Neuron (in vitro differentiated cells): ENCODE measurements at regions not wholly inside any gene's neighbourhood (a gene's known extent, or its start where the extent isn't known, plus 50 kb on each side); places are given as distances from the start of the nearest gene placed in this dataset.

Experiments
- H2AFZ ChIP-seq: one replicate; pipeline ENCODE4 v1.6.1; 2013; ENCODE audit warnings: low read depth, mild to moderate bottlenecking, inconsistent platforms, low read length, moderate library complexity
- H3K27me3 ChIP-seq: one replicate; pipeline ENCODE4 v1.6.1; 2013; ENCODE audit warnings: low read length; ENCODE audit not compliant: insufficient read depth
- H3K36me3 ChIP-seq: one replicate; pipeline ENCODE4 v1.6.1; 2013; ENCODE audit warnings: low read length; ENCODE audit not compliant: insufficient read depth
- H3K4me1 ChIP-seq: one replicate; pipeline ENCODE4 v1.6.1; 2013; ENCODE audit warnings: low read length; ENCODE audit not compliant: insufficient read depth
- H3K4me3 ChIP-seq: 2 replicates; pipeline ENCODE4 v1.5.1; 2013; ENCODE audit warnings: mild to moderate bottlenecking, low read length, moderate library complexity
- H3K9me3 ChIP-seq: one replicate; pipeline ENCODE4 v1.6.1; 2013; ENCODE audit warnings: low read length

DNA sequence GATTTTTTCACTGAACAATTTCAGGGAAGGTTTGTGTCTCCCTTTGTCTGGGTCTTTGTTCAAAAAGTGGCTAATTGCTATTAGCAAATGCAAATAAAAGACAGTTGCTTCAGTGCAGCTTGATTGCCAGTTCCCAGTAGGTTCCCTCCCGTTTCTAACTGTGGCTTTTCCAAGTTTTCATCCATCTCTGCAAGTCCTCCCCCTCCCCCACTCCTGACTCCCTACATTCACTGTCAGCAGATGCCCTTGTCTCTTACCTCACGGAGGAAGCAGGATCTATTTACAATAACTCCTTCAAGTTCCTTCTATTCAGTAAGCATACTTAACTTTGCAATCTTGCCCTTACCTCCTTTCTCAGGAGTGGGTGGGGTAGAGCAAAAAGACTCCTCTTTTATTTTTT lies 55.4 kb upstream of the SCEL start:
- Histone ChIP-seq H3K27me3 (no peaks in the 10 kb centered on the region), H3K36me3 (no peaks in the 10 kb centered on the region), H3K4me1 (peaks cover 9% of the 10 kb centered on the region), H3K4me3 (no peak overlapping the region), H2AFZ (no peak overlapping the region), H3K9me3 (no peaks in the 10 kb centered on the region)

DNA sequence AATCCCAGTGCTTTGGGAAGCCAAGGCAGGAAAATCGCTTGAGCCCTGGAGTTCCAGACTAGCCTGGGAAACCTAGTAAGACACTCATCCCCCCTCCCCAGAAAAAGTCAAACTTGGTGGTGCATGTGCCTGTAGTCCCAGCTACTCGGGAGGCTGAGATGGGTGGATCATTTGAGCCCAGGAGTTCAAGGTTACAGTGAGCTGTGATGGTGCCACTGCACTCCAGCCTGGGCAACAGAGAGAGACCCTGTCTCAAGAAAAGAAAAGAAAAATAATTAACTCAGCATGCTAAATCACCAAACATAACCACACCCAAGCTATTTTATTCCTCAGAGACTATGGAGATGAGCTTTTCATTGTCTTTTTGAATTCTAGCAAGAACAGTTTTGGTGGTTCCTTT lies 56.2 kb upstream of the SCEL start:
- Histone ChIP-seq H3K36me3 (no peaks in the 10 kb centered on the region), H3K9me3 (no peaks in the 10 kb centered on the region), H2AFZ (no peak overlapping the region), H3K4me3 (no peak overlapping the region), H3K27me3 (no peaks in the 10 kb centered on the region), H3K4me1 (peaks cover 9% of the 10 kb centered on the region)

DNA sequence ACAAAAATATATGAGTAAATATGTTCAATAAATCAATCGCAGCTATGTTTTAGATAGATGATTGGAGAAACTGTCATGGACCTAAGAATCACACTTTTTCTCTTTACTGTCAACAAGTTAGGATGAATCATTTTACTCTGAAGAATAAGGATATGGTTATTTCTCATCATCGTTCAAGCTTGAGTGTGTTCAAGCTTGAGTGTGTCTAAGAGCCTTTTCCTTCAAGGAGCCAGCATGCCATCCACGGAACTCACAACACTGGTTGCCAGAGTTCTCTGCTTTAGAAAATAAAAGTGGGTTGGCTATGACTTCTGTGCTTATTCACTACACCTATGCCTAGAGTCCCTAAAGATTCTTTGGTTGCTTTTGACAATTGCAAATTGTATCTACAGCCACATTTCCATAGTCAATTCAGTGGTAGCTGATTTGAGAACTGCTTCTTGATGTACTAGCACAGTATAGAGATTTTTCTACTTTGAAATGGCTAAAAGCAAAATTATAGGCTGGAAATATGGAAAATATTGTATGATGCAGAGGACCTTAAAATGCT lies 58.1 kb upstream of the SCEL start:
- Histone ChIP-seq H3K4me3 (no peak overlapping the region), H3K36me3 (no peaks in the 10 kb centered on the region), H2AFZ (peak overlapping the region; percentile 80), H3K4me1 (peaks cover 9% of the 10 kb centered on the region), H3K27me3 (no peaks in the 10 kb centered on the region), H3K9me3 (no peaks in the 10 kb centered on the region)

DNA sequence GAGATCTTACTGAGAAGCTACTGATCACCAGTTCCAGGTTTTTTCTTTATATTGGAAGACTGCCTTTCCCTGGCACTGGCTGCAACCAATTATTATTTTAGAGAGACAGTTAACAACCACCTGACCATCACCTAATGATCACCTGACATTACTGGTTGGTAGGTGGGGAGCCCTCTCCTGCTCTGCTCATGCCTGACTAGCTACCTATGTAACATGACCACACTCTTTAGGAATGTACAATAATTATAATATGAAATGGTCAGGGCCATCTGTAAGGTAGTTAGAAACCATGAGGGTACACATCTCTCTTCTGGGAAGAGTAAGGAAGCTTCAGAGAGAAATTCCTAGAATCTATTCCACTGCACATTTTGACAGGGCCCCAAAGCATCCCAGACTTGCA lies 59.0 kb upstream of the SCEL start:
- no peak overlapping the region for H3K4me3 ChIP-seq
- no peaks in the 10 kb centered on the region for H3K9me3 ChIP-seq
- H3K36me3 ChIP-seq = no peaks in the 10 kb centered on the region
- H3K27me3 ChIP-seq = no peaks in the 10 kb centered on the region
- no peak overlapping the region for H2AFZ ChIP-seq
- peaks cover 9% of the 10 kb centered on the region for H3K4me1 ChIP-seq

DNA sequence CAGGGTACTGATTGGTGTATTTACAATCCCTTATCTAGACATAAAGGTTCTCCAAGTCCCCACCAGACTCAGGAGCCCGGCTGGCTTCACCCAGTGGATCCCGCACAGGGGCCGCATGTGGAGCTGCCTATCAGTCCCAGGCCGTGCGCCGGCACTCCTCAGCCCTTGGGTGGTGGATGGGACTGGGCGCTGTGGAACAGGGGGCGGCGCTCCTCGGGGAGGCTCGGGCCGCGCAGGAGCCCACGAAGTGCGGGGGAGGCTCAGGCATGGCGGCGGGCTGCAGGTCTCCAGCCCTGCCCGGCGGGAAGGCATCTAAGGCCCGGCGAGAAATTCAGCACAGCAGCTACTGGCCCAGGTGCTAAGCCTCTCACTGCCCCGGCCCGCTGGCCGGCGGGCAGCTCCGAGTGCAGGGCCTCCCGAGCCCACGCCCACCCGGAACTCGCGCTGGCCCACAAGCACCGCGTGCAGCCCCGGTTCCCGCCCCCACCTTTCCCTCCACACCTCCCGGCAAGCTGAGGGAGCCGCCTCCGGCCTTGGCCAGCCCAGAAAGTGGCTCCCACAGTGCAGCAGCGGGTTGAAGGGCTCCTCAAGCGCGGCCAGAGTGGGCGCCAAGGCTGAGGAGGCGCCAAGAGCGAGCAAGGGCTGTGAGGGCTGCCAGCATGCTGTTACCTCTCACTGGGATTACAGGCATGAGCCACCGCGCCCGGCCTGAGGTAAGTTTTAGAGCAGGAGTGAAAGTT lies 60.0 kb upstream of the SCEL start:
- Histone ChIP-seq H3K4me3 (no peak overlapping the region), H3K9me3 (no peaks in the 10 kb centered on the region), H3K4me1 (peaks cover 9% of the 10 kb centered on the region), H3K36me3 (no peaks in the 10 kb centered on the region), H3K27me3 (no peaks in the 10 kb centered on the region), H2AFZ (no peak overlapping the region)

DNA sequence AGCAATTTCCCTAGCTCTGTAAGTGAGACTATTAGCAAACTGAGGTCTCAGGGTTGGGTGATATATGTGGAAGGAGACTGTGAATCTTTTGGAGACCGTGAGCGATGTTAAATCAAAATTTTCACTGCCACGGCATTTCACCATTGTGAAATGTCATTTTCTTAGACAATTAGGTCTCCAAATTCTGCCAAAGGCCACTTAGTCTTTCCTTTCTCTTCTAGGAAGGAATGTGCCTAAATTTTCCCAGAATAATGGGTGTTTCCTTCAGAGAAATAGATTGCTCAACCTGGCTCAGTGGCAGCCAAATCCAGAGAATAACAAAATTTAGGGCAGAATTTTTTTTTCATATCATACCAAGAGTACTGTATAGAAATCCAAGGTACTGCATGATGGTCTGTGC lies 64.5 kb upstream of the SCEL start:
- Histone ChIP-seq H3K27me3 (no peaks in the 10 kb centered on the region), H2AFZ (no peak overlapping the region), H3K9me3 (no peaks in the 10 kb centered on the region), H3K4me3 (no peak overlapping the region), H3K36me3 (no peaks in the 10 kb centered on the region), H3K4me1 (no peaks in the 10 kb centered on the region)

DNA sequence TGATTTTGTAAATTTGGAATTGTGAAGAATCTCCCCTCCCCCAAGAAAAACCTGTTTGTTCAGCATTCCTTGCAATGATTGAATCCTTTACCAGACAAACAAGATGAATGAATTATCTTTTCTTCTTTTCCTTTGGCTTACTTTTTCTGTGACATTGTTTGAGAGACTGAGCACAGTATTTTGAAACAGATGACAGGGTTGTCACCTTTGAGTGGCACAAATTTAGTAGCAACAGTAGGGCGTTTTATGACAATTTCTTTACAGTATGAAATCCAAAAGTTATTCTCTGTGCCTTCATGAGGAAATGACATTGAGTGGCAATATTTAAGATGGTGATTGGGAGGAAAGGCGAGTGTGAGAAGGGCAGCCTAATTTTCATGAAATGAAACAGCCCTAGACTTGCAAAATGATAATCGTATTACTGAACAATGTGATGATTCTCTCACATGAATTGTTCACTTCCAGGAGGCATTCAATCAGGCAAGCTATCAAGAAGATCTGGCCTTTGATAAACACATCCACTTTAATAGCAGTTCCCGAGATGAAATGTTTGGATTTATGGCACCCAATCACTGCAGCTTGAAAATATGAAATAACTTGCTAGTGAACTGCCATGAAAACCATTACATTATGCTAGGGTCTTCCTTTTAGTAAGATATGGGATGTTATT lies 68.6 kb upstream of the SCEL start:
- Histone ChIP-seq H2AFZ (no peak overlapping the region), H3K4me3 (no peak overlapping the region), H3K27me3 (no peaks in the 10 kb centered on the region), H3K4me1 (no peaks in the 10 kb centered on the region), H3K9me3 (no peaks in the 10 kb centered on the region), H3K36me3 (no peaks in the 10 kb centered on the region)

DNA sequence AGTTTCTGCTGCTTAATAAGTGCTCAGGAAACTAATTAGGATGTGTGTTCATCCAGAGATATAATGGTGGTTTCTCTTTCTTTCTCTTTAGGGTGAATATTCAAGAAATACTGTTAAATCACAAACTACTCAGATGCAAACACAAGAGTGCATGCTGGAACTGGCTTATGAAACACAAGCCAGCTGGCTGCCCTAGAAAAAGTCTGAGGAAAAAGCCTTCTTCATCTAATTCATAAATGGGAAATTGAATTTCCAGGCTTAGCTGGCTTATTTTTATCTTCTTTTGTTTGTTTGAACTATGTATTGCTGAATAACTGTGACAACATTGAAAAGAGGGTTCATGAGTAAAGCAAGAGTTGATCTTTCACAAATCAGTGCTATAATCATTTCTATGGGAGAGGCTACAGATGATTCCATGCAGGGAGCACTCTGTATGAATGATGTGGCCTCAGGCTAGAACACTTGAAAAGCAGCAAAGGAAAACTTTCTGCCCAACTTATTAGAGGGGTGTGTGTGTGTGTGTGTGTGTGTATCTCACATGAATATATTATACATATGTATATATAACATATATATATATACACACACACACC lies 69.8 kb upstream of the SCEL start:
- H3K9me3 ChIP-seq = no peaks in the 10 kb centered on the region
- H3K36me3 ChIP-seq = no peaks in the 10 kb centered on the region
- no peaks in the 10 kb centered on the region for H3K4me1 ChIP-seq
- no peak overlapping the region for H2AFZ ChIP-seq
- H3K27me3 ChIP-seq = no peaks in the 10 kb centered on the region
- no peak overlapping the region for H3K4me3 ChIP-seq

DNA sequence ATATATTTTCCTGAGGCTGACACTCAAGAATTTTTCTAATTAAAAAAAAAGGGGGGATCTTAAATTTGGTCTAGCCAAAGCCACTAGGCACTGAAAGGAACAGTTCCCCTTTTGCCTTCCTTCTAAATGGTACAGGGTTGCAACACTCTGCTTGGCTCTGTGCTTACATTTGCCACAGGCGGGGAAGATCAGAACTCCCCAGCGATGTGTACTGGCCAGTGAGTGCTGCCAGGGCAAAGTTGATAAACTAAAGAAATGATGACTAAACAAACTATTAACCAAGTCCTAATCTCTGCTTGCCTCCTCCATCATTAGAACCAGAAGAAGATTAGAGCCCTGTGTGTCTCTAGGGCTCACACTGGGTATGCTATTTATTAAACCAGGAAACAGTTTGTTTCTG lies 75.3 kb upstream of the SCEL start:
- no peak overlapping the region for H3K4me3 ChIP-seq
- no peaks in the 10 kb centered on the region for H3K36me3 ChIP-seq
- no peaks in the 10 kb centered on the region for H3K9me3 ChIP-seq
- no peaks in the 10 kb centered on the region for H3K27me3 ChIP-seq
- peaks cover 19% of the 10 kb centered on the region for H3K4me1 ChIP-seq
- no peak overlapping the region for H2AFZ ChIP-seq

DNA sequence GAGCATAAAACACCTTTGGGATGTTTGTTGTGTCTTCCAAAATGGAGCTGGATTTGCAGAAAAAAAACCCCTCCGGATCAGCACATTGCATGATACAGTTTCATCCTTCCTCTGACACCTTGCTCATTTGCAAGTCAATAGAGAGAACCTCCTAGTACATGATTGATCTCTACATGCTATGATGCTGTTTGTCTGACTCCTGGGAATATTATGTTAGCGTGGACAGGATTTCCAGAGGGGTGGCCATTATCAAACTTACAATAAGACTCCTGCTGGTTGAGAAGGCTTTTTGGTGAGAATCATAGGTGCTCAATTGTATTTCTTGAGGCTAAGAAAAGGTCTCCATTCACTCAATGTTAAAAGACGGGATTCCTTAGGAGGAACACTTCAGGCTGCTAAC lies 75.9 kb upstream of the SCEL start:
- Histone ChIP-seq H3K9me3 (no peaks in the 10 kb centered on the region), H3K27me3 (no peaks in the 10 kb centered on the region), H3K4me1 (peaks cover 19% of the 10 kb centered on the region), H3K36me3 (no peaks in the 10 kb centered on the region), H3K4me3 (no peak overlapping the region), H2AFZ (no peak overlapping the region)

DNA sequence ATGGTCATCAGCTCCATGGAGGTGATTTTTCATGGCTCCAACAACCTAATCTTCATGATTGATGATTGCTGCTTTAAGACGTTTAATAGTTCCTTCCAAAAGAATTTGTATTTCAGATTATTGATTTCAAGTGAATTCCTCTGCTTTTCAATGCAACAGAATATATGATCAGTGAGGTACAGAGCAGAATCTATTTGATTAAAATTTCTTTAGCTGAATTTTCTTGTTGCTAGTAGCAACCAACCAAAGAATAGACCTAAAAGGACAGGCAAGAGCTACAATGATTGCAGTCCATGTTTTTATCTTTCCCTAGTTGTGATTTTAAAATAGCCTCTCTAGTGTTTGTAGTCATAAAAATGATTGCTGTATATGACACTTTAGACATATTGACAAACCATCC lies 76.8 kb upstream of the SCEL start:
- H2AFZ ChIP-seq = no peak overlapping the region
- no peak overlapping the region for H3K4me3 ChIP-seq
- H3K9me3 ChIP-seq = no peaks in the 10 kb centered on the region
- H3K27me3 ChIP-seq = no peaks in the 10 kb centered on the region
- no peaks in the 10 kb centered on the region for H3K36me3 ChIP-seq
- H3K4me1 ChIP-seq = peaks cover 19% of the 10 kb centered on the region

DNA sequence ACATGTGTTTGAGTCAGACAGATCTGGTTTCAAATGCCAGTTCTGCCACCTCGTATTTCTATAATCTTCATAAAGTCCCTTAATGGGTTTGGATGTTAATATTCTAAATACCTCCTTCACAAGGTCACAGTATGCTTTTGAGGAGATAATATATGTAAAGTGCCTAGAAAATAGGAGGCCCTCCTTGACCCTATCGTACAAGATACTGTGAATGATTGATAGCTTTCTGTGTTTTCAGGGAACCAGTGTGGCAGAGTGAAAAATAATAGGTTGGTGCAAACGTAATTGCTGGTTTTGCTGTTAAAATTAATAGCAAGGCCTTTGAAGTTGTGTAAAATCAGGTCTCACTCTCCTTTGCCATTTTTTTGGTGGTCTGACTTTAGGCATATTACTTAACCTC lies 77.5 kb upstream of the SCEL start:
- H3K4me1 ChIP-seq = peaks cover 19% of the 10 kb centered on the region
- H3K36me3 ChIP-seq = no peaks in the 10 kb centered on the region
- H3K4me3 ChIP-seq = no peak overlapping the region
- no peaks in the 10 kb centered on the region for H3K9me3 ChIP-seq
- H2AFZ ChIP-seq = no peak overlapping the region
- H3K27me3 ChIP-seq = no peaks in the 10 kb centered on the region

DNA sequence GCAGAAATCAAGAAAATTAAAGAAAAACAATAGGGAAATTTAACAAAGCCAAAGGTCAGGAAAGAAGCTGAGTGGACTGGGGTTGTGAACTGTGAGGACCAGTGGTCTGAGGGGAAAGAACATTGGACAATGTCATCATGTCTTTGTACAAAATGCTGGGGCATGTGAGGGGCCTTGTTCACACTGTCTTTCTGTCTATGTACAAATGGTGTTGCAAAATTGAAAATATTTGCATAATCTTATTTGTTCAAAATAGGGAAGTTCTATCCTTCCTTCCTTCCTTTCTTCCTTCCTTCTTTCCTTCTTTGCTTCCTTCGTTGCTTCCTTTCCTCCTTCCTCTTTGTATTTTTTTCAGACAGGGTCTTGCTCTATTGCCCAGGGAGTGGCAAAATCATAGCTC lies 79.2 kb upstream of the SCEL start:
- Histone ChIP-seq H3K4me1 (peaks cover 19% of the 10 kb centered on the region), H3K27me3 (no peaks in the 10 kb centered on the region), H2AFZ (no peak overlapping the region), H3K9me3 (no peaks in the 10 kb centered on the region), H3K4me3 (no peak overlapping the region), H3K36me3 (no peaks in the 10 kb centered on the region)
